H9 (cell line): ENCODE measurements at regions not wholly inside any gene's neighbourhood (a gene's known extent, or its start where the extent isn't known, plus 50 kb on each side); places are given as distances from the start of the nearest gene placed in this dataset.

Experiments used
- DNase-seq: peaks from one replicate; pipeline ENCODE4 v3.0.0-alpha.2; 2017
- H2AFZ ChIP-seq: one replicate; pipeline ENCODE4 v1.6.1; 2013; ENCODE audit warnings: mild to moderate bottlenecking, low read length, control low read depth, moderate library complexity
- H2AK5ac ChIP-seq: 2 replicates; pipeline ENCODE4 v1.6.1; 2013; ENCODE audit warnings: low read length, control low read depth, mixed read lengths; ENCODE audit not compliant: insufficient read length
- H2BK120ac ChIP-seq: one replicate; pipeline ENCODE4 v1.6.1; 2013; ENCODE audit warnings: low read depth, mild to moderate bottlenecking, low read length, control low read depth, inconsistent platforms; ENCODE audit not compliant: poor library complexity, severe bottlenecking
- H2BK12ac ChIP-seq: 2 replicates; pipeline ENCODE4 v1.6.1; 2013; ENCODE audit warnings: low read length, control low read depth, mixed read lengths, low read depth; ENCODE audit not compliant: insufficient read length
- H2BK15ac ChIP-seq: 2 replicates; pipeline ENCODE4 v1.6.1; 2013; ENCODE audit warnings: low read depth, low read length, control low read depth
- H2BK20ac ChIP-seq: one replicate; pipeline ENCODE4 v1.6.1; 2013; ENCODE audit warnings: low read depth, mild to moderate bottlenecking, low read length, control low read depth, inconsistent platforms; ENCODE audit not compliant: poor library complexity, severe bottlenecking
- H2BK5ac ChIP-seq: 2 replicates; pipeline ENCODE4 v1.6.1; 2013; ENCODE audit warnings: low read length, control low read depth, mixed read lengths; ENCODE audit not compliant: insufficient read length
- H3K14ac ChIP-seq: 2 replicates; pipeline ENCODE4 v1.6.1; 2013; ENCODE audit warnings: low read length, control low read depth; ENCODE audit not compliant: insufficient read depth
- H3K18ac ChIP-seq: 2 replicates; pipeline ENCODE4 v1.6.1; 2013; ENCODE audit warnings: low read depth, mild to moderate bottlenecking, mixed read lengths, low read length, control low read depth; ENCODE audit not compliant: insufficient read length
- H3K23ac ChIP-seq: 2 replicates; pipeline ENCODE4 v1.6.1; 2013; ENCODE audit warnings: low read length, control low read depth, mixed read lengths, low read depth; ENCODE audit not compliant: insufficient read length
- H3K23me2 ChIP-seq: 2 replicates; pipeline ENCODE4 v1.6.1; 2013; ENCODE audit warnings: low read depth, mild to moderate bottlenecking, mixed read lengths, low read length, control low read depth; ENCODE audit not compliant: insufficient read length, poor library complexity, severe bottlenecking
- H3K27ac ChIP-seq: 2 replicates; pipeline ENCODE4 v1.5.1; 2013; ENCODE audit warnings: low read length, control low read depth, mixed read lengths, low read depth; ENCODE audit not compliant: insufficient read length
- H3K27me3 ChIP-seq: 2 replicates; pipeline ENCODE4 v1.6.1; 2013; ENCODE audit warnings: low read length, control low read depth, inconsistent platforms; ENCODE audit not compliant: insufficient read depth
- H3K4ac ChIP-seq: 2 replicates; pipeline ENCODE4 v1.6.1; 2013; ENCODE audit warnings: low read depth, mild to moderate bottlenecking, control low read depth, inconsistent platforms, low read length, moderate library complexity
- H3K4me1 ChIP-seq: 2 replicates; pipeline ENCODE4 v1.6.1; 2013; ENCODE audit warnings: low read length, control low read depth, inconsistent platforms; ENCODE audit not compliant: insufficient read depth
- H3K4me2 ChIP-seq: 2 replicates; pipeline ENCODE4 v1.6.1; 2013; ENCODE audit warnings: low read length, control low read depth, mixed read lengths; ENCODE audit not compliant: insufficient read length, insufficient read depth
- H3K56ac ChIP-seq: 2 replicates; pipeline ENCODE4 v1.6.1; 2013; ENCODE audit warnings: low read depth, mild to moderate bottlenecking, mixed read lengths, low read length, control low read depth; ENCODE audit not compliant: insufficient read length
- H3K79me1 ChIP-seq: 2 replicates; pipeline ENCODE4 v1.6.1; 2013; ENCODE audit warnings: low read depth, mild to moderate bottlenecking, moderate library complexity, low read length, control low read depth, inconsistent platforms; ENCODE audit not compliant: insufficient read depth, poor library complexity, severe bottlenecking
- H3K79me2 ChIP-seq: 2 replicates; pipeline ENCODE4 v1.6.1; 2013; ENCODE audit warnings: low read length, control low read depth, inconsistent platforms; ENCODE audit not compliant: insufficient read depth
- H3K9ac ChIP-seq: 2 replicates; pipeline ENCODE4 v1.6.1; 2013; ENCODE audit warnings: low read length, control low read depth, mixed read lengths; ENCODE audit not compliant: insufficient read length; ENCODE audit errors: extremely low read depth
- H3K9me3 ChIP-seq: one replicate; pipeline ENCODE4 v1.6.1; 2013; ENCODE audit warnings: low read depth, low read length, inconsistent platforms; ENCODE audit not compliant: control insufficient read depth
- H3T11ph ChIP-seq: one replicate; pipeline ENCODE4 v1.6.1; 2013; ENCODE audit warnings: mild to moderate bottlenecking, low read length, control low read depth, inconsistent platforms
- H4K20me1 ChIP-seq: one replicate; pipeline ENCODE4 v1.6.1; 2013; ENCODE audit not compliant: control insufficient read depth, insufficient read length, insufficient read depth
- H4K5ac ChIP-seq: 2 replicates; pipeline ENCODE4 v1.6.1; 2013; ENCODE audit warnings: low read depth, mild to moderate bottlenecking, mixed read lengths, low read length, control low read depth; ENCODE audit not compliant: insufficient read length
- H4K8ac ChIP-seq: replicated peaks from 2 replicates; pipeline ENCODE4 v1.6.1; 2013; ENCODE audit warnings: low read length, control low read depth, mixed read lengths, low read depth; ENCODE audit not compliant: insufficient read length
- H4K91ac ChIP-seq: 2 replicates; pipeline ENCODE4 v1.6.1; 2013; ENCODE audit warnings: low read depth, mild to moderate bottlenecking, moderate library complexity, mixed read lengths, low read length, control low read depth; ENCODE audit not compliant: insufficient read length
- H3K27ac Mint-ChIP-seq, 3 experiments: 2 replicates in 2 of 3; 3 replicates in 1 of 3; pipeline ENCODE4 v1.8.0; 2020 to 2021; ENCODE audit warnings: mixed read lengths in 3 of 3, mild to moderate bottlenecking in 1 of 3, moderate library complexity in 1 of 3
- H3K27me3 Mint-ChIP-seq: 2 replicates; pipeline ENCODE4 v1.8.0; 2021; ENCODE audit warnings: low read depth, mild to moderate bottlenecking, moderate library complexity, mixed read lengths
- H3K36me3 Mint-ChIP-seq, 3 experiments: 2 replicates in 2 of 3; 3 replicates in 1 of 3; pipeline ENCODE4 v1.8.0; 2020 to 2021; ENCODE audit warnings: low read depth in 3 of 3, mixed read lengths in 3 of 3; ENCODE audit not compliant: insufficient read depth in 1 of 3
- H3K4me1 Mint-ChIP-seq, 2 experiments: 2 replicates each; pipeline ENCODE4 v1.8.0; 2020; ENCODE audit warnings: mixed read lengths in 2 of 2
- H3K4me3 Mint-ChIP-seq, 2 experiments: 2 replicates in 1 of 2; 3 replicates in 1 of 2; pipeline ENCODE4 v1.8.0; 2020 to 2021; ENCODE audit warnings: mild to moderate bottlenecking in 2 of 2, mixed read lengths in 2 of 2, moderate library complexity in 1 of 2
- H3K9me3 Mint-ChIP-seq, 2 experiments: 2 replicates in 1 of 2; 3 replicates in 1 of 2; pipeline ENCODE4 v1.8.0; 2020; ENCODE audit warnings: mild to moderate bottlenecking in 2 of 2, mixed read lengths in 2 of 2, moderate library complexity in 1 of 2
- CTCF ChIP-seq: fragments of 200-600 bp; sonication (generic); conservative IDR thresholded peaks from 3 replicates; pipeline ENCODE4 v1.8.0; 2021; ENCODE audit warnings: antibody characterized with exemption, mild to moderate bottlenecking
- WGBS: extraction: QIAGEN DNeasy Blood & Tissue Kit; methylation state at CpG from one replicate; pipeline ENCODE4 v1.1.7; 2013; ENCODE audit warnings: missing lambda C conversion rate, low lambda C conversion rate, mixed read lengths; ENCODE audit not compliant: insufficient read length; ENCODE audit errors: extremely low coverage; 5-methylcytosine and 5-hydroxymethylcytosine counted together

- H3K9me3 Mint-ChIP-seq: peaks cover 23 to 32% of the 10 kb centered on the region in 2 experiments
- H3K27me3 Mint-ChIP-seq: peaks cover 17% of the 10 kb centered on the region
- H3K27me3 ChIP-seq: no peaks in the 10 kb centered on the region
- peaks cover 0 to 3% of the 10 kb centered on the region in 2 experiments; a peak in 1 of 4 replicates for H3K4me1 Mint-ChIP-seq
- no peaks in the 10 kb centered on the region for H3K79me1 ChIP-seq
- no peak overlapping the region for H3K27ac Mint-ChIP-seq
- no peaks in the 10 kb centered on the region for H3K23me2 ChIP-seq
- no peak overlapping the region for H3K4me3 Mint-ChIP-seq
- no peak overlapping the region for H4K8ac ChIP-seq
- no peak for TF ChIP-seq CTCF
- no peak overlapping the region for H2BK15ac ChIP-seq
- no peak overlapping the region for H3K4ac ChIP-seq
- H4K91ac ChIP-seq: no peak overlapping the region
- H3T11ph ChIP-seq: no peak overlapping the region
- H3K9me3 ChIP-seq: no peaks in the 10 kb centered on the region
- peaks cover 0 to 13% (median 10%) of the 10 kb centered on the region in 3 experiments; a peak in 5 of 7 replicates for H3K36me3 Mint-ChIP-seq
- H2BK12ac ChIP-seq: no peak overlapping the region
- H2AK5ac ChIP-seq: no peak overlapping the region
- WGBS: no CpG with 5 or more reads among the region's 1 CpG
- no peak overlapping the region for H3K14ac ChIP-seq
- no peak overlapping the region for H3K56ac ChIP-seq
- no peaks in the 10 kb centered on the region for H3K4me1 ChIP-seq
- no peaks in the 10 kb centered on the region for H3K79me2 ChIP-seq
- H2AFZ ChIP-seq: no peak overlapping the region
- no peak overlapping the region for H3K4me2 ChIP-seq
- no peak overlapping the region for H3K9ac ChIP-seq
- no peak for DNase-seq
- H4K20me1 ChIP-seq: no peaks in the 10 kb centered on the region
- H2BK120ac ChIP-seq: no peak overlapping the region
- no peak overlapping the region for H3K18ac ChIP-seq
- no peak overlapping the region for H2BK20ac ChIP-seq
- H3K27ac ChIP-seq: no peak overlapping the region
- H3K23ac ChIP-seq: no peak overlapping the region
- no peak overlapping the region for H2BK5ac ChIP-seq
- no peak overlapping the region for H4K5ac ChIP-seq
Observed at GRCh38 chr2:2800001-2800400, 468.9 kb upstream of the MYT1L start.
